GM18511 (cell line): ENCODE measurements at regions not wholly inside any gene's neighbourhood (a gene's known extent, or its start where the extent isn't known, plus 50 kb on each side); places are given as distances from the start of the nearest gene placed in this dataset.
A peak's percentile ranks its signal among the peaks of the same experiment; 100 is the strongest.
"Not testable (repeated sequence)": the region's sequence is repeated elsewhere in the genome, so short reads cannot be mapped to it uniquely, and the experiment has no call there.

ENCODE experiments used
- ATAC-seq: cut with Tn5 transposase; IDR thresholded peaks from one replicate; pipeline ENCODE4 v1.9.1; 2021; ENCODE audit warnings: mild to moderate bottlenecking, moderate library complexity; ENCODE audit not compliant: unreplicated experiment

DNA sequence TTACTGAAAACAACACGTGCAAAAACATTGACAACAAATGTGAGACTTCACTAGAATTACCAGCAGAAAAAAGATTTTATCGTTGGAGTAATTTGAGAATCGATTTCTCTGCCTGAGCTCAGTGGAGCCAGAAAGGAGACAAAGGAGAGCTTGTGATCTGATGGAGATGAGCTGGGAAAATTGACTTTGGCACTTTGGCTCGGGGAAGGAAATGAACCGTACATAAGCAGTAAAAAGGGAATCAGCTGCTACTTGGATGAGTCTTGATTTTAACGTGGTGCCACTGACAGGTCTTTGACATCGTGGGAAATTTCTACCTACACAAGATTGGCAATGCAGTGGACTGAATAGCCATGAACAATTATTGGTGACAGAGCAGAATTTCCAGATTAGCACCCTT lies 244.7 kb upstream of the RPS23 start:
- no peak for ATAC-seq

DNA sequence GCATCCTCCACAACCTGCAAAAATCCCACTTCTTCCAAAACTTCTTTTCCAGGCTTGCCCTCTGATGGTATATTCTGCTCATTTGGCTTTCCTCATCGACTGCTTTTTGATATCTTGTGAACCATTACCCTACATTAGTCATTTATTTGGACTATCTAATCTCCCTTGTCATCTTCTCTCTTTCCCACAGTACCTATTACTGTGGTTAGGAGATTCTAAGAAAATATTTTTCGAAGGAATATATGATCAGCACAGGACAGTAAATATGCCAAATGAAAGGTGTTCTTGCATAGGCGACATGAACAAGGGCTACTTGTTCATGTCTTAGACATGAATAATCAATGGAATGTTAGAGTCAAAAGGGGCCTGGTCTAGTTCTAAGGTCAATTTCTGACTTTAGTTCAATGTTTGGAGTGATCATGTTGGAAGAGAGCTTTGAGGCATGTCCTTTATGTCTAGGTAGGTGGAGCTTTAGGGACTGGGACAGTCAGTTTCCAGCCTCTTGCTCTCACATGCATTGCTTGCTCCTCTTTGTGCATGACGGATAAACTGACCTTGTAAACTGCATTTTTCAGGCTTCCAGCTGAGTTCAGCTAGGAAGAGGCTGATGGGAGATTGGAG lies 243.4 kb upstream of the RPS23 start:
- no peak for ATAC-seq

DNA sequence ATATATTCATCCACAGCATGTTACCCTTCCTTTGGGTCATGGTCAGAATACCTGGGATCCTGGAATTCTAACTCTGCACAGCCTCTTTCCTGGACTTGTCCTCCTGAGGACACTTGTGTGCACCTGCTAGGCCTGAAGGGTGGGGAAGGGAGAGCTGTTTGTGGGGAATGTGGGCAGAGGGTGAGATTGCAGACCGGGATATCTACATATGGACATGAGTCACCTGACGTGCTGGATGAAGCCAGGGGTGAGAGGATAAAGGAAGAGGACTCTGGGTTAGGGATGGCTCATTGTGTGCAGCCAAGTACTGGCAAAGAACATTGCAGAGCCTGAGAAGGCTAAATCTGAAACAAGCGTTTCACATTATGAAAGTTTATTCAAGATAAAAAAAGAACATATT lies 241.4 kb upstream of the RPS23 start:
- ATAC-seq, result no peak

- no peak for ATAC-seq
These were observed 239.5 kb upstream of the RPS23 start for GRCh38 chr5:82517544-82518075.

GRCh38 chr5:82513738-82514137 lies 235.6 kb upstream of the RPS23 start:
- ATAC-seq, result no peak

DNA sequence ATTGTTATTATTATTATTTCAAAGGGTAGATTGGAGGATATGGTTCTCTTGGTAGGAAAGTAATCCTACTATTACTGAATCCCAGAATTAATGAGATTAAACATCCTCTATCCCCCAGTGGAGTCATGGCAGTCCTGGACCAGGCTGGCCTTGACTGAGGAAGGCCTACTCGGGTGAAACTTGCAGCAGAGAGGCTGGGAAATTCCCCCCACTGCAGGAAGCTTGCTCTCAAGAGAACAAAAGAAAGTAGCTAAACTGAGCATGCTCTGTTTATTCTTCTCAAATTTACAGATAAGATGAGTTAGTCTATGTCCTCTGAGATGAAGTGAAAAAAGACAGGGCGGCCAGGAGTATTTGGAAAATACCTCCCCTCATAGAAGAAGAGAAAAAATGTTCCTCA lies 233.9 kb upstream of the RPS23 start:
- ATAC-seq, result peak; percentile 84

GRCh38 chr5:82511134-82511533 lies 233.0 kb upstream of the RPS23 start:
- ATAC-seq, result no peak

DNA sequence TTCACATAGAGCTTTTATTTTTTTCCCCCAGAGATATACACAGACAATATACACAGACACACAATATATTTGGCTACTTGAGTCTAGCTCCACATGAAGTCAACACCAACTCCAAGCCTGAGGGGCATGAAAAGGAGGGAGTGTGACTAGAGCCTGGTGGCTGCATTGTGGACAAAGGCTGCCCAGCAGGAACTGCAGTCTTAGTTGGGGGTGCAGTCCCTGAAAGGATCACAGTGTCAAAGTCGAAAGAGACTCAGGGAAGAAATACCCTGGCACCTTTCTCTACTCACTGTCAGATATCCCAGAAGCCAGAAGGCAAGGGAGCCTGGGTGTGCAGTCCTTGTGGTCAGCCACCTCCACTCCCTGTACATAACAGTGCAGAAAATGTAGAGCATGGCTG lies 231.6 kb upstream of the RPS23 start:
- ATAC-seq, result no peak

- not testable (repeated sequence) for ATAC-seq
These were observed 228.2 kb upstream of the RPS23 start for GRCh38 chr5:82506390-82506789.

DNA sequence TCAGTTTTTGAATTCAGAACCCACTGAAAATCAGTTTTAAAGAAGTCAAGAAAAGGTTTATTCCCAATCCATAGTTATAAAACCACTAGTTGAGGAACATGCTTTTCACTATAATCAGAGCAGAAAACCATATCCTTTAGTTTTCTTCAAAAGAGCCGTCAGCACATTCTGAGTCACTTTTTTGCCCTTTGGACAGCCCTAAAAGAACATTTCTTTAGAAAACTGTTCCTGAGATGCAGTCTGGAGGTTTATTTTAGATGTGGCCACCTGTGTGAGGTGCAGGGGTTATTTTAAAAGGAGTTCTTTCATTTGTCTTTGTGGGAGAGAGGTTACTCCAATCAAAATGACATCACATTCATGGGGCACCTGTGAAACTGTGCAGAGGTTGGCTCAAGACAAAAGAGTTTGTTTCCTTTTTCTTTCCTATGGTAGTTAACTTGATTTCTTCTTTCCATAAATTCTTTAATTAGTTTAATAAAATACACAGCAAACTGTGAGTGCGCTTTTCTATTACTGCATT lies 221.6 kb upstream of the RPS23 start:
- ATAC-seq, result no peak

GRCh38 chr5:82497242-82497641 lies 219.1 kb upstream of the RPS23 start:
- ATAC-seq, result no peak

DNA sequence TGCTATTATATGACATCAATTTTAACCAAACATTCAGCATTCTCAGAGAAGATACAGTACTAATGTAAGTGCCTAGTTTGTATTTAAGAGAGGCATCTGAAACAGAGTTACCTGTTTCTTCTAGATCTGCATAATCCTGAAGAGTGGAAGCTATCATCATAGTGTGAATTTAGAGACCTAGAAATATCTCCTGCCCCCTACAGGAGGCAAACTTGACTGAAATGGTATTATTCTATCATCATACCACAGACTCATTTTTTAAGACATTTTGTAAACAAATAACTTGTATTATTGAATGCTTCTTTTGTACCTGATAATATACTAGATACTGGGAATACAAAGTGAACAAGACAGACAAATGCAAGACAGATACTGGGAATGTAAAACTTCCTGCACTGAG lies 216.8 kb upstream of the RPS23 start:
- ATAC-seq, result no peak

DNA sequence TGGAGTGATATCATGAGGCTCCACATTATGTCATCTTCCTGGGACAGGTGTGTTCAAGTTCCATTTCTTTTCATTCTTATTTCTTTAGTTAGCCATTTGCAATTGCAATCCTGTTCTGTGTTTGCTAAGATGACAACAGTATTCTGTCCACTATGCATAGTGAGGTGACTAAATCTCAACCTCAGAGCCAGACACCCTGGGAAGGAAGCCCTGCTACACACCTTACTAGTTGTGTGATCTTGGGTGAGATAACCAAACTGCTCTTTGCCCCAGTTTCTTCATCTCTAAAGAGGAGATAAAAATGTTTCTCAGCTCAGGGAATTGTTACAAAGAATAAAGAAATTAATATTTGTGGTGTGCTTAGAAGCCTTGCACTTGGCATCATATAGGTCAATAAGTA lies 215.1 kb upstream of the RPS23 start:
- no peak for ATAC-seq

- no peak for ATAC-seq
These were observed 213.2 kb upstream of the RPS23 start for GRCh38 chr5:82491397-82491796.

GRCh38 chr5:82489683-82490082 lies 211.5 kb upstream of the RPS23 start:
- no peak for ATAC-seq

DNA sequence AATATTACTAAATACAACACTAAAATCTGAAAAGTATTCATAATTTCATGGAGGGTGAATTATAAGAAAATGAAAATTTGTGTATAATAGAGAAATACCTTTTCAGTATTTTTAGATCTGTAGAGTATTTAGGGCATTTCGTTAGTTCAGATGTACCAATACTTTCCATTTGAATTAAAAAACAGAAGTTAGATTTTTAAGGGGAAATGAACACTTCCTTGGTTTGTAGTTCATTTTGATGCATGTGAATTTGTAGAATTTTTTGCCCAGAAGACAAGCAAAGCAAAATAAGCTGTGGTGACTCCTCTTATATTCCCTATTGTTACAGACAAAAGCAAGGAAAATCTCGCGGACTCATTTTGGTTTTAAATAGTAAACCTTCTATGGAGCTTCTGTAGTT lies 209.0 kb upstream of the RPS23 start:
- ATAC-seq, result no peak

- ATAC-seq, result no peak
These were observed 202.2 kb upstream of the RPS23 start for GRCh38 chr5:82480331-82480730.

DNA sequence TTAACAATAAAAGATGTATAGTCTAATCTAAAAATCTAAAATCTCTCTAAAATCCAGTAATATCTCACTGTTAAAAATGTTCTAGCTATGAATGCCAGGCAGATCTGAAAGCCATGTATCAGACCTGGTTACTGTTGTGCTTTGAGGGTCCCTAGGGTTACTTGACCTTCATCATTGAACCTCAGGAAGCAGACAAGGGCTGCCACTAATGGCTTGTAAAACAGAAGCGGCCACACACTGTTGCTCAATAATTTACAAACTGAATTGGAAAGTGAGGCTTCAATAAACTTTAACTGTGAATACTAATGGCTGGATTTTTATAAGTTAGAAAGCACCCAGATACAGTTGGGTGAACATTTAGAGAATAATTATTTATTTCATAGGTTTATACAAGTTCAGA lies 198.0 kb upstream of the RPS23 start:
- ATAC-seq, result no peak

- ATAC-seq, result no peak
These were observed 195.1 kb upstream of the RPS23 start for GRCh38 chr5:82473262-82473661.

DNA sequence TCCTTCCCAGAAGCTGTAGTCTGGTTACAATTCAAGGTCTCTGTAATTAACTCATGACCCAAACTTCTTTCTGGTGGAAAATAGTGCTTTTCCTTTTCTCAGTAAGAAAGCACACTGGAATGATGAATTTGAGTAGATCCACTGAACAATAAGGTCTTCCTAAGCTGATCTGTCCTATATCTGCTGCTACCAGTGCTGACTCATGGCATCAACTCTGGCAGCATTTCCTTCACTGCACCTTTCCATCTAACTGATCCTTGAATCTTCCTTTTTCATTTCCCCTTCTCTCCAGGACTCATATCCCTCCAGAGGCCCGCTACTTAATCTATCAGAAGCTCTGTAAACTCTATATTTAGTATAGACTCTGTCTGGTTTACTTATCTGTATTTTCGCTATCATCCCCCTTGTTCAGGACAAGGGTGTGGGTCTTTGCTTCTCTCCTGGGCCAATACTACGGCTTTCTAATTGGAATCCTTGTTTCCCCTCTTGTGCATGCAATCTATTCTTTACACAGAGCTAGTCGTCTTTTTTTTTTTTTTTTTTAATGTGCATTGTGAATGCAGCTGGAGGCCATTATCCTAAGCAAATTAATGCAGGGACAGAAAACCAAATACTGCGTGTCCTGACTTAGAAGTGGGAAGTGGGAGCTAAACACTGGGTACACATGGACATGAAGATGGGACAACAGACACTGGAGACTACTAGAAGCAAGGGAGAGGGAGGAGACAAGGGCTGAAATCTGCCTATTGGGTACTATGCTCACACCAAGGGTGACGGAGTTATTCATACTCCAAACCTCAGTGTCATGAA lies 192.2 kb upstream of the RPS23 start:
- ATAC-seq, result no peak

DNA sequence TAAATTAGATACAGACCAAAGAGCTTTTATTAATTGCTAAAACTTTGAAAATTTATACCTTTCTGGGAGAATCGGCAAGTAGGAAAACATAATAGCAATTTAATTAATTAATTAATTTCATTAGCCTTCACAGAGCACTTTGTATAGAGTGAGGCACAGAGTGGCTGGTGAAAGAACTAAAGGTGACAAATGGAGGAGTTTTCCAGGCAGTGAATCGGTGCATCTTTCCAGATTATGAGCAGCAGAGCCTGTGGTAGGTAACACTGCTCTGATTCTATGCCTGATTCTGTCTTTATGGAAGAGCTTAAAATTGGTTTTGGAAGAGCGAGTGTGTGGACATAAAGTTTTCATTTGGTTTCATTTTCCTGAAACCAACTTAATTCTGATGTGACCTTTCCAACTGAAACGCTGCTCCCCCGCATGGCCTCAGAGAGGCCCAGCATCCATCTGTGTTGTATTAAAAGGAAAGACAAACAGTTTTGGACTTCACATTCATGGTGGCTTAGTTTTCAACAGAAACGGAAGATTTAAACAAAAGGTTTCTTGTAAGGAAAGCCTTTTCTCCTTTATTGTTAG lies 188.9 kb upstream of the RPS23 start:
- no peak for ATAC-seq

DNA sequence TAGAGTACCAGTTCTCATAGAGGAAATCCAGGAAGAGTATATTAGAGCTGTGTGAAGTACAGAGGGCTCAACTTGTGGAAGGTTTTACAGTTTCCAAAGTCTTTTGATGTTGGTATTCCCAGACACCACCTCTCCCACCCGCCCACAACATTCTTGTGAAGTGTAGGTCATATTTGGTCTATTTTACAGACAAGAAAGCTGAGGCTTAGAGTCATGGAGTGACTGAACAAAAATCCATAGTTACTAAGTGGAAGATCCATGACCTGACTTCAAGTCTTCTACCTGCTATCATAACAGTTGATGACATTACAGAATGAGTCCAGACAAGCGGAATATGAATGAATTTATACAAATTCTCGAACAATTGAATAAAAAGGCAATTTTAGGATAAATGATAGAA lies 187.1 kb upstream of the RPS23 start:
- no peak for ATAC-seq
